ENCODE measurements at regions not wholly inside any gene's neighbourhood (a gene's known extent, or its start where the extent isn't known, plus 50 kb on each side); places are given as distances from the start of the nearest gene placed in this dataset.

DNA sequence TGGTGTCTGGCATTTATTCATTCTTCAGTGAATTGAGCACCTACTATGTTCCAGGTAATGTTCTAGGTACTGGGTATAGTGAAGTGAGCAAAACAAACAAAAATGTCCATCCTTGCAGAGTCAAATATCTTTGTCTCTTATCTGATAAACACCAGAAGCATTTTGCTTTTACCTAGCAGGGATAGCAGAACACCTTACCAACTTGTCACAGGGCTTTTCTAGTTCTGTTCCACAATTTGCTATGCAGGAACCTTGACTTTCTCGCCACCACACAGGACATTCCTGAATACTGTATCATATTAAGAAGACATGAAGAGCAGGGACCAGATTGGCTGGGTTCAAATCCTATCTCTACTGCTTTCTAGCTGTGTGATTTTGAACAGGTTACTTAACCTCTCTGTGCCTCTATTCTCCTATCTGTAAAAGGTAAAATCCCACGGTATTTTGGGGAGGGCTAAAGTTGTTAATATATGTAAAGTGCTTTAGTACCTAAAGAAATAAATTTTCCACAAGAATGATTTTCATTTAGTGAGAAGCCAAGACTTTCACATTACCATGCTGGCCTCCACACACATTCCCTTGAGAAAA is 214.5 kb upstream of the S100G start:
- Histone ChIP-seq H3K36me3 (no peaks in the 10 kb centered on the region), H3K9me3 (no peaks in the 10 kb centered on the region)
- TF ChIP-seq, protein P1, sequence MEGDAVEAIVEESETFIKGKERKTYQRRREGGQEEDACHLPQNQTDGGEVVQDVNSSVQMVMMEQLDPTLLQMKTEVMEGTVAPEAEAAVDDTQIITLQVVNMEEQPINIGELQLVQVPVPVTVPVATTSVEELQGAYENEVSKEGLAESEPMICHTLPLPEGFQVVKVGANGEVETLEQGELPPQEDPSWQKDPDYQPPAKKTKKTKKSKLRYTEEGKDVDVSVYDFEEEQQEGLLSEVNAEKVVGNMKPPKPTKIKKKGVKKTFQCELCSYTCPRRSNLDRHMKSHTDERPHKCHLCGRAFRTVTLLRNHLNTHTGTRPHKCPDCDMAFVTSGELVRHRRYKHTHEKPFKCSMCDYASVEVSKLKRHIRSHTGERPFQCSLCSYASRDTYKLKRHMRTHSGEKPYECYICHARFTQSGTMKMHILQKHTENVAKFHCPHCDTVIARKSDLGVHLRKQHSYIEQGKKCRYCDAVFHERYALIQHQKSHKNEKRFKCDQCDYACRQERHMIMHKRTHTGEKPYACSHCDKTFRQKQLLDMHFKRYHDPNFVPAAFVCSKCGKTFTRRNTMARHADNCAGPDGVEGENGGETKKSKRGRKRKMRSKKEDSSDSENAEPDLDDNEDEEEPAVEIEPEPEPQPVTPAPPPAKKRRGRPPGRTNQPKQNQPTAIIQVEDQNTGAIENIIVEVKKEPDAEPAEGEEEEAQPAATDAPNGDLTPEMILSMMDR (IDR thresholded peaks at IDR 0.05): no peak

GRCh38 chrX:16436348-16437188 is 213.4 kb upstream of the S100G start:
- H3K27me3 ChIP-seq: no peaks in the 10 kb centered on the region
- peak; percentile 85 for DNase-seq (ENCODE audit: low spot score)

More for the DNA sequence above, 214.5 kb upstream of the S100G start:
- H3K27me3 ChIP-seq: no peaks in the 10 kb centered on the region
- no peak for DNase-seq (ENCODE audit: low spot score)
- no peaks in the 10 kb centered on the region for H3K4me1 ChIP-seq
- no peak overlapping the region for H3K4me3 ChIP-seq
- no peak overlapping the region for H3K27ac ChIP-seq

GRCh38 chrX:16440446-16440845 is 209.5 kb upstream of the S100G start:
- Histone ChIP-seq H3K36me3 (no peaks in the 10 kb centered on the region), H3K9me3 (no peaks in the 10 kb centered on the region), H3K4me1 (no peaks in the 10 kb centered on the region), H3K4me3 (no peak overlapping the region), H3K27me3 (no peaks in the 10 kb centered on the region), H3K27ac (no peak overlapping the region)
- DNase-seq (ENCODE audit: low spot score): no peak
- TF ChIP-seq, protein P1 (IDR thresholded peaks at IDR 0.05): no peak

More at GRCh38 chrX:16436348-16437188, 213.4 kb upstream of the S100G start:
- no peaks in the 10 kb centered on the region for H3K9me3 ChIP-seq
- no peaks in the 10 kb centered on the region for H3K4me1 ChIP-seq
- TF ChIP-seq, protein P1 (IDR thresholded peaks at IDR 0.05): peak; percentile 44 to 74
- H3K36me3 ChIP-seq: no peaks in the 10 kb centered on the region
- H3K4me3 ChIP-seq: no peak overlapping the region
- no peak overlapping the region for H3K27ac ChIP-seq

DNA sequence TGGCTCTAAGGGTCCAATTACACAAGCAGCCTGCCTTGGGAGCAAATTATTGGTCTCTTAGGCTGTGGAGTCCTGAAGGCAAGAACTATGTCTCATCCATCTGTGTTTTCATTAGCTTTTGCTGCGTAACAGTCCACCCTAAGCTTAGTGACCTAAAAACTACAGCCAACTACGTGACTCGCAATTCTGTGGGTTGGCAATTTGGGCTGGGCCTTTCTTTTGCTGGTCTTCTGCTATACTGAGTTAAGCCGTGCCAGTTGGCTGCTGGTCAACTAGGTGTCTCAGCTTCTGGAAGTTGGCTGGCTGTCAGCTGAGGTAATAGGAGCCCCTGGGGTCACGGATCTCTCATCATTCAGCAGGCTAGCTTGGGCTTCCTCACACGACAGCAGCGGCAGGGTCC is 205.6 kb upstream of the S100G start:
- Histone ChIP-seq H3K9me3 (no peaks in the 10 kb centered on the region), H3K36me3 (no peaks in the 10 kb centered on the region), H3K27ac (no peak overlapping the region), H3K27me3 (no peaks in the 10 kb centered on the region), H3K4me1 (no peaks in the 10 kb centered on the region), H3K4me3 (no peak overlapping the region)
- TF ChIP-seq, protein P1 (IDR thresholded peaks at IDR 0.05): no peak
- DNase-seq (ENCODE audit: low spot score): no peak

DNA sequence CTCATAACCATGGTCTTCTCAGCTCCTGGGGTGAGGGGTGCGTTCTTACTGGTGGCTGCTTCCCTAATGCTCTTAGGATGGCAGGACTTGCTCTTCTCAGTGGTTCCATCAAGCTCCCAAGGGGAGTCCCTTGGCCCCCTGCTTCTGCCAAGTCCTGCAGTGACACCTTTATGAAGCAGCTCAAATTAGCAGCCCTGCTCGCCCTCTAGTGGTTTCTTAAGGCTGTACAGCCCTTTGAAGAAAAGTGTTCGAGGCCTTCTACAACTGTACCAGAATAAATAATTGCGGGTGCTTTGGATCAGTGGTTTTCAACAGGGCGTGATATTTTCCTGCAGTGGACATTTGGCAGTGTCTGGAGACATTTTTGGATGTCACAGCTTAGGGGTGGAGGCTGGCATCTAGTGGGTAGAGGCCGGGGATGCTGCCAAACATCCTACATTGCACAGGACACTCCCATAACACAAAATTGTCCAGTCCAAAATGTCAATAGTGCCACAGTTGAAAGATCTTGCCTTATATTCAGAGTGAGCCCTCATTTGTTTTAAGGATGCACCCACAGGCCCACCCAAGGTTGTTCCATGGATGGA is 204.7 kb upstream of the S100G start:
- no peak overlapping the region for H3K27ac ChIP-seq
- TF ChIP-seq, protein P1 (IDR thresholded peaks at IDR 0.05): peak; percentile 18 to 70
- no peaks in the 10 kb centered on the region for H3K9me3 ChIP-seq
- no peak overlapping the region for H3K4me3 ChIP-seq
- DNase-seq (ENCODE audit: low spot score): no peak
- H3K27me3 ChIP-seq: no peaks in the 10 kb centered on the region
- no peaks in the 10 kb centered on the region for H3K4me1 ChIP-seq
- H3K36me3 ChIP-seq: no peaks in the 10 kb centered on the region
